Esophagus muscularis mucosa (tissue), 4 donors: ENCODE measurements at regions not wholly inside any gene's neighbourhood (a gene's known extent, or its start where the extent isn't known, plus 50 kb on each side); places are given as distances from the start of the nearest gene placed in this dataset.

Experiments
- EP300 ChIP-seq: sonication (generic); formaldehyde crosslinking; IDR thresholded peaks from one replicate; pipeline ENCODE4 v1.6.1; 2017; ENCODE audit warnings: antibody characterized with exemption
- POLR2A ChIP-seq: fragments of 450-650 bp; IDR thresholded peaks from one replicate; pipeline ENCODE4 v1.6.1; 2017; ENCODE audit warnings: antibody characterized with exemption, moderate library complexity, mild to moderate bottlenecking, low read depth
- POLR2AphosphoS5 ChIP-seq, 2 donors: sonication (generic); formaldehyde crosslinking; IDR thresholded peaks; one replicate each; pipeline ENCODE4 v1.6.1; 2017; ENCODE audit warnings: antibody characterized with exemption in 2 of 2
- TF ChIP-seq, protein P1 (sequence below), 3 experiments: fragments of 200-600 bp in 2 of 3; fragments of 450-650 bp in 1 of 3; sonication (generic) in 2 of 3; IDR thresholded peaks; one replicate each; pipeline ENCODE4 v1.5.1; 2017 to 2019; ENCODE audit warnings: antibody characterized with exemption in 3 of 3, mild to moderate bottlenecking in 2 of 3, moderate library complexity in 1 of 3

DNA sequence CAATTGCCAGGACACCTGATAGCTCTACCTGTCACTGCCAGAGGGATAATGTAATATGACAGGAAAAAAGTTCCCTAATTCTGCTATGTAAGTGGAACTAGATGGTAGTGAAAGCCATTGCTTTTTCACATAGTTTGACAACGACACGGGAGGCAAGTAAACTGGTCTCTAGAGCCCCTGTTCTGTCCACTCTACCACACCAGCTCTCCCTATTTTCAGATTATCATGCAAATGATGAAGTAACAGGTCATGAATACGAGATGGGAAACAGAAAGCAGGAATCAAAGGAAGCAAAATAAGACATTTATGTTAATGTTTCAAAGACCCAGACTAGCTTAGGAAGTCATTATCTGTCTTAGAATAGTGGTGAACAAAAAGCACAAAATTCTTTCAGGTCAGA is 56.2 kb downstream of the TAF11L14 start:
- TF ChIP-seq, protein P1, sequence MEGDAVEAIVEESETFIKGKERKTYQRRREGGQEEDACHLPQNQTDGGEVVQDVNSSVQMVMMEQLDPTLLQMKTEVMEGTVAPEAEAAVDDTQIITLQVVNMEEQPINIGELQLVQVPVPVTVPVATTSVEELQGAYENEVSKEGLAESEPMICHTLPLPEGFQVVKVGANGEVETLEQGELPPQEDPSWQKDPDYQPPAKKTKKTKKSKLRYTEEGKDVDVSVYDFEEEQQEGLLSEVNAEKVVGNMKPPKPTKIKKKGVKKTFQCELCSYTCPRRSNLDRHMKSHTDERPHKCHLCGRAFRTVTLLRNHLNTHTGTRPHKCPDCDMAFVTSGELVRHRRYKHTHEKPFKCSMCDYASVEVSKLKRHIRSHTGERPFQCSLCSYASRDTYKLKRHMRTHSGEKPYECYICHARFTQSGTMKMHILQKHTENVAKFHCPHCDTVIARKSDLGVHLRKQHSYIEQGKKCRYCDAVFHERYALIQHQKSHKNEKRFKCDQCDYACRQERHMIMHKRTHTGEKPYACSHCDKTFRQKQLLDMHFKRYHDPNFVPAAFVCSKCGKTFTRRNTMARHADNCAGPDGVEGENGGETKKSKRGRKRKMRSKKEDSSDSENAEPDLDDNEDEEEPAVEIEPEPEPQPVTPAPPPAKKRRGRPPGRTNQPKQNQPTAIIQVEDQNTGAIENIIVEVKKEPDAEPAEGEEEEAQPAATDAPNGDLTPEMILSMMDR (IDR thresholded peaks at IDR 0.05), result no peak
- TF ChIP-seq POLR2AphosphoS5 (IDR thresholded peaks at IDR 0.05) (no peak), POLR2A (no peak), EP300 (no peak)
